MM.1S (cell line): ENCODE measurements at regions not wholly inside any gene's neighbourhood (a gene's known extent, or its start where the extent isn't known, plus 50 kb on each side); places are given as distances from the start of the nearest gene placed in this dataset.

Source experiments
- DNase-seq: peaks from one replicate; pipeline ENCODE4 v3.0.0-alpha.2; 2015
- H2AFZ ChIP-seq: fragments of 300-600 bp; sonication (generic); 2 replicates; pipeline ENCODE4 v1.6.0; 2016; ENCODE audit warnings: antibody characterized with exemption, low read length
- H3F3A ChIP-seq: fragments of 300-600 bp; sonication (generic); 2 replicates; pipeline ENCODE4 v1.6.1; 2016; ENCODE audit warnings: mild to moderate bottlenecking, antibody characterized with exemption, low read length, moderate library complexity, mixed read lengths; ENCODE audit not compliant: insufficient read depth
- H3K27ac ChIP-seq: fragments of 300-600 bp; sonication (generic); 2 replicates; pipeline ENCODE4 v1.5.1; 2016; ENCODE audit warnings: mild to moderate bottlenecking, low read length
- H3K27me3 ChIP-seq: fragments of 300-600 bp; sonication (generic); replicated peaks from 2 replicates; pipeline ENCODE4 v1.6.0; 2016; ENCODE audit warnings: low read length; ENCODE audit not compliant: insufficient read depth
- H3K36me3 ChIP-seq: fragments of 300-600 bp; sonication (generic); replicated peaks from 2 replicates; pipeline ENCODE4 v1.6.1; 2016; ENCODE audit warnings: mild to moderate bottlenecking, low read length, mixed read lengths; ENCODE audit not compliant: insufficient read depth
- H3K4me1 ChIP-seq: fragments of 300-600 bp; sonication (generic); 2 replicates; pipeline ENCODE4 v1.6.1; 2016; ENCODE audit warnings: low read length, mixed read lengths
- H3K4me2 ChIP-seq: fragments of 300-600 bp; sonication (generic); 2 replicates; pipeline ENCODE4 v1.6.0; 2016; ENCODE audit warnings: low read depth, low read length
- H3K4me3 ChIP-seq: fragments of 300-600 bp; sonication (generic); 2 replicates; pipeline ENCODE4 v1.5.1; 2016; ENCODE audit warnings: low read length, mixed read lengths
- H3K79me2 ChIP-seq: fragments of 300-600 bp; sonication (generic); 2 replicates; pipeline ENCODE4 v1.6.1; 2016; ENCODE audit warnings: mixed run types, low read length, mixed read lengths
- H3K9ac ChIP-seq: fragments of 300-600 bp; sonication (generic); 2 replicates; pipeline ENCODE4 v1.6.1; 2016; ENCODE audit warnings: low read length, mixed read lengths
- H3K9me2 ChIP-seq: fragments of 300-600 bp; sonication (generic); replicated peaks from 2 replicates; pipeline ENCODE4 v1.6.1; 2016; ENCODE audit warnings: mild to moderate bottlenecking, low read length, mixed read lengths; ENCODE audit not compliant: insufficient read depth
- H3K9me3 ChIP-seq: fragments of 300-600 bp; sonication (generic); replicated peaks from 2 replicates; pipeline ENCODE4 v1.6.1; 2016; ENCODE audit warnings: mild to moderate bottlenecking, low read length, mixed read lengths; ENCODE audit not compliant: insufficient read depth
- H4K20me1 ChIP-seq: fragments of 300-600 bp; sonication (generic); 2 replicates; pipeline ENCODE4 v1.6.1; 2016; ENCODE audit warnings: mild to moderate bottlenecking, low read length, moderate library complexity, mixed read lengths; ENCODE audit not compliant: insufficient read depth
- CTCF ChIP-seq: fragments of 300-600 bp; sonication (generic); IDR thresholded peaks from 2 replicates; pipeline ENCODE4 v1.5.1; 2016; ENCODE audit warnings: antibody characterized with exemption, low read length, mixed read lengths
- EZH2 ChIP-seq: fragments of 300-600 bp; sonication (generic); optimal IDR thresholded peaks from 2 replicates; pipeline ENCODE3; 2017; ENCODE audit warnings: low read depth, mild to moderate bottlenecking, antibody characterized with exemption, low read length, mixed read lengths
- EZH2phosphoT487 ChIP-seq: fragments of 300-600 bp; sonication (generic); IDR thresholded peaks from 2 replicates; pipeline ENCODE4 v1.6.1; 2018; ENCODE audit warnings: antibody characterized with exemption, low read length

DNA sequence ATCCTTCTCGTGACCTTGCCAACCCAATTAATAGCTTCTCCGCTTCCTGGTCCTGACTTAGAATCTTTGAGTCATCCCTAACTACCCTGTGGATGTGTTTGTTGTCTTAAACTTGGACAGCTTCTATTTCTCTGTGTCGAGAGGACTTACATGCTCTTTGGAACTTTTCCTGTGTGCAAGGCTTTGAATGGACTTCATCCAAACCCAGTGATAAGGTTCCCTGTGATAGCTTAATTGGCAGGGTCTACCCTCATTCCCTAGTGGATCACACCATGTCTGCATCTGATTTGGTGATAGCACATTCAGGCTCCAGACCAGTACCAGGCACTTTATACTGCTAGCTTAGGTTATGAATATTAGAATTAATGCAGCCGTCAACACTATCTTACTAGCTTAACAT is 378.2 kb upstream of the KAZN start:
- Histone ChIP-seq H4K20me1 (no peaks in the 10 kb centered on the region), H3F3A (no peaks in the 10 kb centered on the region), H3K79me2 (no peaks in the 10 kb centered on the region), H3K4me1 (no peaks in the 10 kb centered on the region), H3K9me3 (no peaks in the 10 kb centered on the region), H3K4me3 (no peak overlapping the region), H3K4me2 (no peak overlapping the region), H2AFZ (no peak overlapping the region), H3K9ac (no peak overlapping the region), H3K27ac (no peak overlapping the region), H3K36me3 (no peaks in the 10 kb centered on the region), H3K27me3 (no peaks in the 10 kb centered on the region), H3K9me2 (no peaks in the 10 kb centered on the region)
- TF ChIP-seq EZH2phosphoT487 (no peak), CTCF (no peak), EZH2 (no peak)
- DNase-seq: no peak

DNA sequence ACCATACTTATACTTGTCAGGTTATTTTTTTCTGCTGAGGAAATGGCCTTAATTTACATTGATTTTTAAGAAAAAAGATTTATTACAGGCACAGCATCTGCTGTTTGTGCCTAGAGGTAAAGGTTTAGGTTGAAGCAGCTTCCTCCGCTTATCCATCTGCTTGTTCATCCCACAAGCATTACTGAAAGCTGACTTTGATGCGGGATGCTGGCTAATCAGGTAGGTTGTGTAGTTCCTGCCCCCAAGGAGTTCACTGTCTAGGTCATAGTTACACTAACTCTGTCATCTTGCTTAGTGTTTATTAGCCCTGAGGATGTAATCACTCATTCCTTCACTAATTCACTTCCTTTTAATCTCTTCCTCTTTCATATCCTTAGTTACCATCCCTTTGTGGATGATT is 377.7 kb upstream of the KAZN start:
- Histone ChIP-seq H3K4me3 (no peak overlapping the region), H3K79me2 (no peaks in the 10 kb centered on the region), H3K4me1 (no peaks in the 10 kb centered on the region), H2AFZ (no peak overlapping the region), H4K20me1 (no peaks in the 10 kb centered on the region), H3K9ac (no peak overlapping the region), H3K27me3 (no peaks in the 10 kb centered on the region), H3K9me3 (no peaks in the 10 kb centered on the region), H3K4me2 (no peak overlapping the region), H3K27ac (no peak overlapping the region), H3K9me2 (no peaks in the 10 kb centered on the region), H3F3A (no peaks in the 10 kb centered on the region), H3K36me3 (no peaks in the 10 kb centered on the region)
- DNase-seq: no peak
- TF ChIP-seq CTCF: no peak
- TF ChIP-seq EZH2: no peak
- TF ChIP-seq EZH2phosphoT487: no peak

GRCh38 chr1:14222086-14222485 is 376.4 kb upstream of the KAZN start:
- Histone ChIP-seq H4K20me1 (no peaks in the 10 kb centered on the region), H3K4me3 (no peak overlapping the region), H3K9ac (no peak overlapping the region), H3K9me2 (no peaks in the 10 kb centered on the region), H2AFZ (no peak overlapping the region), H3K4me2 (no peak overlapping the region), H3K79me2 (no peaks in the 10 kb centered on the region), H3F3A (no peaks in the 10 kb centered on the region), H3K4me1 (no peaks in the 10 kb centered on the region), H3K36me3 (no peaks in the 10 kb centered on the region), H3K27ac (no peak overlapping the region), H3K27me3 (no peaks in the 10 kb centered on the region), H3K9me3 (no peaks in the 10 kb centered on the region)
- no peak for DNase-seq
- no peak for TF ChIP-seq EZH2
- no peak for TF ChIP-seq EZH2phosphoT487
- no peak for TF ChIP-seq CTCF
